Limb (tissue), 2 donors: ENCODE measurements at regions not wholly inside any gene's neighbourhood (a gene's known extent, or its start where the extent isn't known, plus 50 kb on each side); places are given as distances from the start of the nearest gene placed in this dataset.

ENCODE experiments used
- DNase-seq, 2 donors: peaks; one replicate each; pipeline ENCODE4 v3.0.0-alpha.2; 2016; ENCODE audit errors: extremely low spot score in 2 of 2

DNA sequence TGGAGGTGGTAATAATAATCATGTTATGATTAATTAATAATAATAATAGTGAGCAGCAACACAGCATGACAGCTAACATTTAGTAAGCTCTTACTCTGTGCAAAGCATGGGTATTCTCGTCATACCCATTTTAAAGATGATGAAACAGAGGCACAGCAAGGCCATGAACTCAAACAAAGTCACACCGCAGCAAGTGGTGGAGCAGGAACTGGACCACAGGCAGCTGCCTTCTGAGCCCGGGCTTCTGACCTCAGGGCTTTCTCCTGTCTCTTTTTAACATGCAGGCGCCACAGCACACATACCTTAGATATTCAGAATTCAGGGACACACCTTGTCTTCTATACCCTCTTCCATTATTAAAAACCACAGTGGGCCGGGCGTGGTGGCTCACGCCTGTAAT lies 50.7 kb upstream of the SPATA12 start:
- DNase-seq = no peak

DNA sequence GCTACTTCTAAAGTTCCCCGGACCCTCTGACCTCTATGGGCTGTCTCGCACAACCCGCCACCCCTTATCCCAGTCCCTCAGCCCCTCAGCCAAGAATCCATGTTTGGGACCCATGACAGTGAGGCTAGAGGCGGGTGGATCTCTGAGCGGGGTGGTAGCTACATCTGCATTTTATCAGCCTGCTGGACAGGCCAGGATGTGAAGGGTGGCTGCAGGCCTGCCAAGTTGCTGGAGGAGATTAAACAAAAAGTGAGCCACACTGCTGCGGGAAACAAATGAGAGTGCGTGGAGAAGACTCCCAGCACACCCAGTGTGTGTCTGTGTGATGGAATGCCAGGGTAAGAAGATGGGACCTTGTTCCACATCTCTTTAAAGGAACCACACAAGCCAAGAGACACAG lies 51.1 kb upstream of the SPATA12 start:
- DNase-seq = no peak

DNA sequence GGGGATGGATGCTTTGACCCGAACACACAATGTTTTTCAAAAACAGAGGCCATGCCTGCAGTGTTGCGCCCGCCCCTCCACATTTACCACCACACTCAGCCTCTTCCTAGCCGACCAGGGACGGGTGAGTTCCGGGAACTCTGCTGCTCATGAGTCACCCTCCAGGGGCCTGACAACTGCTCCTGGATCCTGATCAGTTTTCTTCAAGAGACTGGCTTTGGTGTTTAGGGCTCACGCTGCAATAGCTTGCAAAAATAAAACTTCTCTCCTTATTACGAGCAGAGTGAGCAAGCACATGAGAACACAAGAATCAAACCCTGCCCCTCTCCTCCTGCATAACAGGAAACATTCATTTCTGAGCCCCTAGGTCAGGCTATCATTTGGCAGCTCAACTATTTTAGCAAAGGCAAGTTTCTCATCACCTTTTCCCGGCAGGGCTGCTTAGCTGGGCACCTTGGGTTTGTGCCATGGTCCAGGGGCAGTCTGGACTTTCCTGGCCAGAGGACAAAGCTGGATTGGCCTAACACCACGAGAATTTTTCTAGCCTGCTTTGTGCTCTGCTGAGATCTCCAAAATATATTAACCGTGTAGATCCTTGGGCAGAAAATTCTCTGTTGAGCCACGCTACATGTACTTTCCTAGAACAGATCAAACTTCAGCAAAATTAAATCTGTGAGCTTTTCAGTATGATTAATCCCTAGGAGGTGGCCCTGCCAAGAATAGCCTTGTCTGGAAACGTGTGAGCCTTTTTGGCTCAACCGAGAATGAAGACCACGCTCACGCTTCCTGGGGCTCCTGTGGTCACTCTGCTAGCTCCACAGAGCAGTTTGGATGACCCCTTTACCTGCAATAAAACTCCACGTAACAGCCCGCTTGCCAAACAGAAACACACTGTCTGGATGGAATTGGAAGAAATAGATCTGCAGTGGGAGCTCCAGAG lies 52.7 kb upstream of the SPATA12 start:
- peak in 1 of 2 donors; percentile 59 for DNase-seq

DNA sequence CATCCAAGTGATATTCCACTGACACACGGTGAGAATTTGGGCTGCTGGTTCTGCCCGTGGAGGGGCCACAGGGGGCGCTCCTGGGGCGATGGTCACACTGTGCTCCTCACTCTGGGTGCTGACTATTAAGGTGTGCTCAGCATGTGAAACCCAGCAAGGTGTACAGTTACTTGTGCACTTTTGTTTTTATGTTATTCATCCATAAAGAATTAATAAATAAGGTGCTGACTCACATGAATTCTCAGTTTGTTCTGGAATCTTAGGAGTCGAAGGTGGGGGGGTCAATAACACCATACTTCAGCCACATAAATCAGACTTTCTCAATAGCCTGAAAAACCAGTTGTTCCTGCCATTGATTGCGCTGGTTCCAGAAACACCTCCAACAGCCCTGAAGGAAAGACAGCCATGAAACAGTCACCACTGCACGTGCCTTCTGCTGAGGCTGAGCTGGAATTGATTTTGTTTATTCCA lies 53.5 kb upstream of the SPATA12 start:
- no peak for DNase-seq

DNA sequence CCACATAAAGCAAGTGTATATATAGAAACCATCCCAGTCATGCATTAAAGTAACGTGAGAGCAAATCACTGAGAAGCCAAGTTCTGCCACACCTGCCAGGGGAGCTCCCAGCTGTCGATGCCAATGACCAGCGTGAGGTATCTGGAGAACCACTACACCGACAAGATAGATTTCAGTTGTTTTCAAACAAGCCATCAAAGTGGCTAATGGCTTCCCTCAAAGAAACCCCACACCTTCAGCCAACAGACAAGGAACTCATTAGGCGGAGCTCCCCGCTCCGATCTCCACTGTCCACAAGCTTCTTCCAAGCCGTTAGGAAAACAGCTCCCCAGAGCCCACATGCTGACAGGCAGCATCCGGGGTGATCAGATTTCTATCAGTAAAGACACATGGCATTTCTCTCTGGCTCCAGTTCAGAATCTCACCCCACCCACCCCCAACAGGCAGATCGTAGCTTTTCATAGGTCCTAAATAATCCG lies 54.2 kb upstream of the SPATA12 start:
- DNase-seq = peak in 1 of 2 donors; percentile 53

DNA sequence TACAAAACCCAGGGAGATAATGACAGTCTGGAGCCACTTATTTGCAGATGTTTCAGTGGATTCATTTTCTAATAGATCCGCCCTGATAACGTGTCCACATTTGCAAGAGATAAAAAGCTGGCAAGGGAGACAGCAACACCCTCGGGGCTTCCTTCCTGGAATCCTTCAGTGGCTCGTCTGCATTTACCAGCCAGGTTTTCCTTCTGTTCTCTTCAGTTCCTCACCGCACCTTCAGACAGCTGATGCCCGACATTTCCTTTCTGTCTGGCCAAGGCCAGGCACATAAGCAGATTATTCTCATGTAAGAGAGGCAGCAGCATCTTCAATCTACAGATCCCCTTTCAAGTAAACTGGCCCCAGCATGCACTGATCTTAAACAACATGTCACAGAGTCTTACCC lies 56.2 kb upstream of the SPATA12 start:
- DNase-seq = no peak

DNA sequence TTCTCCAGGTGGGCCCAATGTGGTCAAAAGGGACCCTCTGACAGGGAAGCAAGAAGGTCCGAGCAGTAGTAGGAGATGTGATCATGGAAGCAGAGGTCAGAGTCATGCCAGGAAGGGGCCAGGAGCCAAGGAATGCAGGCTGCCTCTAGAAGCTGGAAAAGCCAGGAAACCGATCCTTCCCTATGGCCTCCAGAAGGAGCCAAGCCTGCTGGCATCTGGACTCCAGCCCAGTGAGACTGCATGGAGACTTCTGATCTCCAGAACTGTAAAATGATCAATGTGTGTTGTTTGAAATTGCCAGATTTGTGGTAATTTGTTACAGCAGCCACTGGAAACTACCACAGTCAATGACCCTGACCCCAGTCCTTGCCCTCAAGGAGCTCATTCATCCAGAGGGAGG lies 56.8 kb upstream of the SPATA12 start:
- no peak for DNase-seq

DNA sequence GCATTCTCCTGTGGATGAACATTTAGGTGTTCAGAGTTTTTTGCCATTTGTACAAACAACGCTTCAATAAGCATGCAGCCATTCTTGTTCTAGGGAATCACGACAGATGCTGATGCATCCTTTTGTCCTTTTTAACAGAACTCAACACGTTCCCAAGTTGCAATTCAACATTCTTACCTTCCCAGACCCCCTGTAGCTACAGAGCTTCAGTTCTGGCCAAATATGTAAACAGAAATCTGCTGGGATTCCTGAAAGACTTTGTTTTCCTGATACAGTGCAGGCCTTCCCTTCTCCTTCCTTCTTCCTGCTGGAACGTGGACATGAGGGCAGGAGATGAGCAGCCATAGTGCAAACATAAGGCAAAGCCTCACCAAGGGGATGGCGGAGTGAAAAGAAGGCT lies 59.1 kb upstream of the SPATA12 start:
- no peak for DNase-seq

DNA sequence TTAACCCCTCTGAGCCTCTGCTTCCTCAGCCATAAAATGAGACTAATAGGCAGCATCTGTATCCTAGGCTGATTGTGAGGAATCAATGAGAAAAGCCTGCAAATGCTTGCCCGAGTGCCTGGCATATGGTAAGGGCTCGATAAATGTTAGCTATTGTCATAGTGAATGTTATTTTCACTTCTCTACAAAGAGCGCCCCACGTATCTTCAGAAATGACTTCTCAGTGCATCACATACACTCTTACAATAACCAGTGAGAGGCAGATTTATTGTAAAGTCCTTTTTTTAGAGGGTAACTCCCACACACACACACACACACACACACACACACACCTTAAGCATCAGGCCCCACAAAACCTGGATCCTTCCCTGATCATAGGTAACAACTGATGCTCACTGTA lies 60.5 kb upstream of the SPATA12 start:
- no peak for DNase-seq

DNA sequence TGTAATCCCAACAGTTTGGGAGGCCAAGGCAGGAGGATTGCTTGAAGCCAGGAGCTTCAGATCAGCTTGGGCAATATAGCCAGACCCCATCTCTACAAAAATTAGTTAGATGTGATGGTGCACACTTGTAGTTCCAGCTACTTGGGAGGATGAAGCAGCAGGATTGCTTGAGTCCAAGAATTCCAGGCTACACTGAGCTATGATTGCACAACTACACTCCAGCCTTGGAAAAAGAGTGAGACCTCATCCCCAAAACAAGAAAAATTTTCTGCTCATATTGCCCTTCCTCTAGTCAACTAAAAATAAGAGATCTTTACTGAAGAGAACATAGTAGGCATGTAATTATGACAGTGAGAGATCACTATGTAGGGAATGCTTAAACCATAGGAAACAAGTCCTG lies 60.9 kb upstream of the SPATA12 start:
- no peak for DNase-seq

DNA sequence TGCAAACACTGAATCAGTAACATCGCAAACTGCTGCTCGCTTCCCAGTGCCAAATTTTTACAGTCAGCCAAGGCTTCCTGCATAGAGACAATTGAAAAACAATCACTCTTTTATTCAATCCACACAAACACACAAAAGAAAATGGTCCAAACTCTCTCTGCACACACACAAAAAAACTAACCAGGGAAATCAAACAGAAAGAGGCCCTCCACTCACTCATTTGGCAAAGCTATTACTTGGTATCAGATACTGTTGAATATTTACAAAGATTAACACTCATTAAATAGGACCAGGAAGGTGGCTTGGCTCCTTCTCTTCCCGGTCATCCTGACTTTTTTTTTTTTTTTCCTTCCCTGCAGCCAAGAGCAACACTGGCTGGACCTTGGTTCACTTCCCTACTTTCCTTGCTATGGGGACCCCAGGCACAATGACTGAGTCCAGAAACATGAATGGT lies 62.4 kb upstream of the SPATA12 start:
- no peak for DNase-seq

DNA sequence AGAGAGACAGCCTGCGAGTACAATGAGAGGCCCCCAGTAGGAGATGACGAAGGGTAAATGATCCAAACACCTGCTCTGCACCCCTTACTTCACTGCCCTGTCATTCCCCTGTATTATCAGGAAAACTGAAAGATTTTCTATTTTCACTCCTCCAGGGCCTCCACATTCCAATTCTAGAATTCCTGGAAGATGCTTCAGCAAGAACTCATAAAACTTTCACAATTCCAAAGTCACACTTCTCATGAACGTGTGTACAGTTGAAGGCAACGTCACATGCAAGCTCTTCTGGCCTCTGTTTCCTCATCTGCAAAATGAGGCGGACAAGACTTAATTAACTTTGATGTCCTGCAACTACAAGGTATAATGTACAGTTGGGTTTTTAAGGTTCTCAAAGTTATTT lies 62.8 kb upstream of the SPATA12 start:
- DNase-seq = no peak

DNA sequence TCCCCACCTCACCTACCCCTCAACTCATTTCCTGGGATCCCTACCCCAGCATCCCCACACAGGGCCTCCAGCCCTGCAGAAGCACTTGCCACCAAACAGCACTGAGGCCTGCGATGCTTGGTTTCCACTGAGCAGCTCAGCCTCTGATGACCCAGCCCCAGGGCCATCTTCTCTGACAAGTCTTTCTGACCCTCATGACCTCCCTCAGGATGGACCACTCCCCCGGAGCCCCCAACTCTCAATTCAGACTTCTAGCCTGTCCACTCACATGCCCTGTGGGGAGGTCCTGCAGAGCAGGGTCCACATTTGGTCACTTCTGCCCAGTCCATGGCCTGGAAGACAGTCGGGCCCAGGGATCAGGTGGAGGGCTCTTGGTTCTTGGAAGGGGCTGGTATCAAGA lies 63.4 kb upstream of the SPATA12 start:
- no peak for DNase-seq

DNA sequence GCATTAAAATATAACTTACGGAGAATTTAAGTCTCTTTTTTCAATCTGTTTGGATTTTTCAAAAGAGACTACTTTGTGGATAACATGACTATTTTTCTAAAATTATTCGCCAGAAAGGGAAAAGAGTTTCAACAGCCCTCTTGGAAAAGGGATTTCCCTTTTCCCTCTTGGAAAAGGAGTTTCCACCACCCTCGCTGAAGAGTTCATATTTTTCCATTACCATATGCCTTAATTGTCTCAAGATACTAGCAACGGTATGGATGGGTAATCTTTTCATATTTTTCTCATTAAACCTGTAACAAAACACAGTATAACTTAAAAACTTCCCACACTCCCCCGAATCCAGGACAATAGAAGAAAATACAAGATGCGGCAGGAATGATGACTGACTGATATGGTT lies 66.1 kb upstream of the SPATA12 start:
- no peak for DNase-seq

DNA sequence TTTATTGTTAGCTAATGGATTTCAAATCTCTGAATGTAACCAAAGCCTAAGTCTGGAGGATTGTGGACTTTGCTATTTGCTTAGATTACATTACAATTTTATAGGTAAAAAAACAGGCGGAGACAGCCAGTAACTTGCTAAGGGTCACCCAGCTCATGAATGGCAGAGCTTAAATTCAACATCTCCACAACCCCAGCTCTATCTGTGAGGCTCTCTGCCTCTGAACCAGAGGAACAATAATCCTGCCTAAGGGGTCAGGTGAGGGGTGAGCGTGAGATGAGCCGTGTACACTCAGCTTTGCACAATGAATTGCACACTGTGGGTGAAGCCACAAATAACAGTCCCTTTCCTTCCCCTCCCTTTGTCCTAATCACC lies 69.8 kb upstream of the SPATA12 start:
- DNase-seq = no peak

DNA sequence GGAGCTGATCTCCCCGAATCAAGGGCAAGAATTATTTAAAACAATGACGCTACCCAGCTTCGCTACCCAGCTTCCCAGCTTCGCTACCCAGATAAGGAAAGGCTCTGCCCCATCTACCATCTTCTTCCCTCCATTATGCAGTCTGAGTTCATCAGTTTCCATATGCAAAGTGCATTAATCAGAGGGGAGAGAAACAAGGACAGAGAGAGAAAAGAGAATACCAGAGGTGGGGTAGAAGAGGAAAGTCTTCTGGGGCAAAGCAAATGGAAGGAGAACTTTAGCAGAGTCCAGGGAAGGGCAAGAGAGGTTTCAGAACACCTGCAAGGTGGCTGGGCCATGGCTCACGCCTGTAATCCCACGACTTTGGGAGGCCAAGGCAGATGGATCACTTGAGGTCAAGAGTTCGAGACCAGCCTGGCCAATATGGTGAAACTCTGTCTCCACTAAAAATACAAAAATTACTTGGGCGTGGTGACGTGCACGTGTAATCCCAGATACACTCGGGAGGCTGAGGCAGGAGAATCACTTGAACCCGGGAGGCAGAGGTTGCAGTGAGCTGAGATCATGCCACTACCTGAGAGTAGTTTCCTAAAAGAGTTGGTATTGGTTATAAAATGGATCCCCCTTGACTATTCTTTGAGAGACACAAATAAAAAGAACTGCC lies 70.4 kb upstream of the SPATA12 start:
- no peak for DNase-seq

DNA sequence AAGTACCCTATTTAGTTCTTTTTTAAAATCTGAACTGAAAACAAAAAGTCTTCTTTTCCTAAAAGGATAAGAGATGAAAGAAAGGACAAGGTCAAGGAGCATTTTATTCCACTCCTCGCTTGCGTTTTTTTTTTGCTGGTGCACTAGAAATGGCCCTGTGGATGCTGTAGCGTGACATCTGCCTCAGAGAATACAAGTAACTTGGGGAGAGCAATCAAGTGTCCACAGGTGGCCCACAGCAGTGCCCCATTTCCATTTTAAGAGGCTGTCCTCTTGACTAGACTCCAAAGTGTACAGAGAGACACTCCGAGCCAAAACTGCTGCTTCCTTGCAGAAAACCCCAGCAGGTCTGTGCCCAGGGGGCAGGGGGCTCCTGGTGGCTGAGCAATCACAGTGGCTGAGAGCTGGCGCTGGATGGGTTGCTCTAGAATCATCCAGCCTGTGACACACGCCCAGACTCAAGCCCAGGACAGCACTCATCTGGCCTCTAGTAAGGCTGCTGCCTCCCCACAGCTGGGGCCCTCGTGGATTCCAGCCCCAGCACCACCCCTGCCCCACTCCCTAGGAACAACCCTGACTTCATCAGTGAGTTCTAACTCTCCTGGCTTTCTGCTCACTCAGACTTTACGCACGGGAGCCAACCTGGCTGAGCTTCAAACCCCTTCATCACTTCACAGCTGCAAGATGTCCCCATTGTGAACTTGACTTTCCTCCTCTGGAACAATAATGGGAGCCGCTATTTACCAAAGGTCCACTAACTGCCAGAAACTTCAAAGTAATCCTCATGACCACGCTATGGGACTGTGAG lies 71.1 kb upstream of the SPATA12 start:
- DNase-seq = no peak

DNA sequence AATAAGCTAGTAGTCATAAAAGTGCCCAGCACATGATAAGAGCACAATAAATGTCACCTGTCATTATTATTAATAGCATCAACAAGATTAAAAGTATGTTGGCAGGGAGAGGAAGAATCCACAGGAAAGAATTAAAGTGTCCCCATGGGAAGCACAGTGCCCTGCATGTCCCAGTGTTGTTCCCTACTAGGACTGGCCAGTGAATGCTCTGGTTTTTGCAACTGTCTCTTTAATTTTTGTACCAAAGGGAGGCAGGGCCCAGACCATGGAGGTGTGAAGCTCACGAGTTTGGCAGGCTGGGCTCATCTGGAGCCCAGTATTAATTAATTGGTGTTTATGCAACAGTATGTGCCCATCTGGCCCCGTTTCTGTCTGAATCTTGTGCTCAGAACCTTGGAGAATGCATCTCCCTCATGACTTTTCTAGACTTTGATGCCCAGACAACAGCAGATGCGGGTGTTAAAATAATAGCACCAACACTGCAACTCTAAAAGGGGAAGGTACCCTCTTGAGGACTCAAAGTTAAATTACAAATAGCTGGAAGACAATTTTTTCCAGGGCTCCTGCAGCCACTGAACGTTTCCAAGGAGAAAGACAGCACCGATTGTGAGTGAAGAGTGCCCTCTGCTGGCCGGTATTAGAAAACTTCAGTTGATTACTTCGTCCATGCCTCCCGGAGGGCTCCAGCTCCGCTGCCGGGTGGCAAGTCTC lies 71.9 kb upstream of the SPATA12 start:
- DNase-seq = peak; percentile 87 to 92

DNA sequence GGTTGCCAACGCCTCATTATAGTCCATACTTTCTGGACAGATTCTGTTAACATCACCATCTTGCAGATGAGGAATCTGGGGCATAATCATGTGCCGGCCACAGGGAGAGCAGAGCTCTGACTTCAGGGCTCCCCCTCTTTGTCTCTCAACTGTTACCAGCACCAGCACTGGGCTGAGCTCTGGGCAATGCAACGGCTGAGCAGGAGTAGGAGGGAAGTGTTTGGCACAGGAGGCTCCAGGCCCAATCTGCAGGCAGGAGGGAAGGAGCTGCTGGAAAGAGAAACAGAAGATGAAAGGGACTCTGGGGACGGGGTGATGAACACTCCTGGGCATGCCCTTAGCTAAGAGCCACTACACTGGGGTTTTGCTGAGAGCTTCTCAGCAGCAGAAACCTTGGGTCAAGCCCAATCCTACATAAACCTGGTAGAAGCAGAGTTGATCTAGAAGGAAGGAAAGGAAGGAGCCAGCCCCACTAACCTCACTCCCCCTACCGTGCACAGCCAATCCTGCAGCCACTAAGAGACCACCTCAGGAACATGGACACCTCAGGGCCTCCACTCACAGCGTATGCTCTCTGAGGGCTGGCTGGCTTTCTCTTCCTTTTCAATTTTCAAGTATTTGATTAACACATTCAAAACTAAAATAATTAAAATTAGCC lies 73.1 kb upstream of the SPATA12 start:
- DNase-seq = no peak

DNA sequence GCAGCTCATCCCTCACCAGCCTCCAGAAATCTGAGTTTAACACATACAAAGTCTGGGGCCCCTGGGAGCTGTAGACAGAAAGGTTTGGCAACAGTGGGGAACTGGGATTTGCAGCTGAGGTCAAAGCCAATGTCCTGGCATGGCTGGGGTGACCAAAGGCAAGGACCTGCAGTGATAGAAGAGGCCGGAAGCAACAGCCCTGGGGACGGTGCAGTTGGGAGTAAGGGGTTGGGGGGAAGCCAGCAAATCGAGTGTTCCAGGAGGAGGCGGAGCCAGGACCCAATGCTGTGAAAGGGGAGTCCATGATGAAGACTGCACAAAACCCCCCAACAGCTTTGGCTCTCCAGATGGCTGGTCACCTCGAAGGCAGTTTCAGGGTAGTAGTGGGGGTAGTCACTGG lies 74.1 kb upstream of the SPATA12 start:
- DNase-seq = no peak

DNA sequence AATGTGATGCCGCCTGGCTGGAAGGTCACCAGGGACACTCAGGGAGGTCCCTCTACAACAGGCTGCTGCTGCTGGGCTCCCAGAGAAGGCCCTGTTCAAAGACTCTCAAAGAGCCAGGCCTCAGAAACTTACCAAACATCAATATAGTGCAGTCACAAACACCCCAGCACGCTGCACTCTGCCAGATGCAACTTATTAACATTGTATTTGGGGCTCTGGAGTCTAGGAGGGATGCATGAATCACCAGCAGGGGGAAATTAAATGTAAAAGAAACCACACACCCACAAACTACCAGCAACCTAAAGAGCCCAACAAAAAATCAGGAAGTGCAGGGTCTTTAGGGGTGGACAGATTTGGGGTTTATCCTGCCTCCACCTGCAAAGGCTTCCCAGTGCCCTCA lies 74.6 kb upstream of the SPATA12 start:
- DNase-seq = no peak
